Adrenal gland (tissue), 5 donors: ENCODE measurements at regions not wholly inside any gene's neighbourhood (a gene's known extent, or its start where the extent isn't known, plus 50 kb on each side); places are given as distances from the start of the nearest gene placed in this dataset.

Experiments used
- POLR2A ChIP-seq, 2 donors: fragments of 450-650 bp; IDR thresholded peaks; one replicate each; pipeline ENCODE4 v1.6.1; 2017; ENCODE audit warnings: antibody characterized with exemption in 2 of 2, mild to moderate bottlenecking in 2 of 2, moderate library complexity in 1 of 2
- TF ChIP-seq, protein P1 (sequence below), 6 experiments: fragments of 450-650 bp in 4 of 6; fragments of 200-600 bp in 2 of 6; sonication (generic) in 1 of 6; IDR thresholded peaks; 1 replicate in 5 of 6; 2 replicates in 1 of 6; pipeline versions ENCODE4 v1.5.1 to v1.8.0; 2016 to 2021; ENCODE audit warnings: antibody characterized with exemption in 6 of 6, mild to moderate bottlenecking in 2 of 6, moderate library complexity in 1 of 6
- donor health status: DM: no; HTN: no; CAD: no.

DNA sequence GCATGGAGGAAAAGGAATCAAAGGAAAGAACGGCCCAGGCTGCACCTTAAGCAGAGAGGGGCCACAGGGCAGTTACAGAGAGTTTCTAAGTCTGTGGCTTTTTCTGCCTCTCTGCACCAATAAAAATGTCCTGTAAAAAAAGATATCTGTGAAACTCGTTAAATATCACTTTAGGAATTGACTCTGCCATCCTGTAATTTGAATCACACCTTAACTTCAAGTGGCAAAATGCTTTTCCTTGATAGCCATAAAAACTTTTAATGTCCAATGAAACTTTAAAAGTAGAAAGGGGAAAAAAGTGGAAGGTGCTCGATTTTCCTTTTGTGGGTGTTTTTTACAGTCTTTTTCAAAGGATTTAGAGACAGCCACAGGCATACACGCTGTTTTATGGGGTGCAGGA, 255.7 kb downstream of the ARRDC4 start:
- TF ChIP-seq, protein P1, sequence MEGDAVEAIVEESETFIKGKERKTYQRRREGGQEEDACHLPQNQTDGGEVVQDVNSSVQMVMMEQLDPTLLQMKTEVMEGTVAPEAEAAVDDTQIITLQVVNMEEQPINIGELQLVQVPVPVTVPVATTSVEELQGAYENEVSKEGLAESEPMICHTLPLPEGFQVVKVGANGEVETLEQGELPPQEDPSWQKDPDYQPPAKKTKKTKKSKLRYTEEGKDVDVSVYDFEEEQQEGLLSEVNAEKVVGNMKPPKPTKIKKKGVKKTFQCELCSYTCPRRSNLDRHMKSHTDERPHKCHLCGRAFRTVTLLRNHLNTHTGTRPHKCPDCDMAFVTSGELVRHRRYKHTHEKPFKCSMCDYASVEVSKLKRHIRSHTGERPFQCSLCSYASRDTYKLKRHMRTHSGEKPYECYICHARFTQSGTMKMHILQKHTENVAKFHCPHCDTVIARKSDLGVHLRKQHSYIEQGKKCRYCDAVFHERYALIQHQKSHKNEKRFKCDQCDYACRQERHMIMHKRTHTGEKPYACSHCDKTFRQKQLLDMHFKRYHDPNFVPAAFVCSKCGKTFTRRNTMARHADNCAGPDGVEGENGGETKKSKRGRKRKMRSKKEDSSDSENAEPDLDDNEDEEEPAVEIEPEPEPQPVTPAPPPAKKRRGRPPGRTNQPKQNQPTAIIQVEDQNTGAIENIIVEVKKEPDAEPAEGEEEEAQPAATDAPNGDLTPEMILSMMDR (IDR thresholded peaks at IDR 0.05), result no peak
- no peak for TF ChIP-seq POLR2A (IDR thresholded peaks at IDR 0.05)
